ENCODE measurements at regions not wholly inside any gene's neighbourhood (a gene's known extent, or its start where the extent isn't known, plus 50 kb on each side); places are given as distances from the start of the nearest gene placed in this dataset.

- TF ChIP-seq, protein P1, sequence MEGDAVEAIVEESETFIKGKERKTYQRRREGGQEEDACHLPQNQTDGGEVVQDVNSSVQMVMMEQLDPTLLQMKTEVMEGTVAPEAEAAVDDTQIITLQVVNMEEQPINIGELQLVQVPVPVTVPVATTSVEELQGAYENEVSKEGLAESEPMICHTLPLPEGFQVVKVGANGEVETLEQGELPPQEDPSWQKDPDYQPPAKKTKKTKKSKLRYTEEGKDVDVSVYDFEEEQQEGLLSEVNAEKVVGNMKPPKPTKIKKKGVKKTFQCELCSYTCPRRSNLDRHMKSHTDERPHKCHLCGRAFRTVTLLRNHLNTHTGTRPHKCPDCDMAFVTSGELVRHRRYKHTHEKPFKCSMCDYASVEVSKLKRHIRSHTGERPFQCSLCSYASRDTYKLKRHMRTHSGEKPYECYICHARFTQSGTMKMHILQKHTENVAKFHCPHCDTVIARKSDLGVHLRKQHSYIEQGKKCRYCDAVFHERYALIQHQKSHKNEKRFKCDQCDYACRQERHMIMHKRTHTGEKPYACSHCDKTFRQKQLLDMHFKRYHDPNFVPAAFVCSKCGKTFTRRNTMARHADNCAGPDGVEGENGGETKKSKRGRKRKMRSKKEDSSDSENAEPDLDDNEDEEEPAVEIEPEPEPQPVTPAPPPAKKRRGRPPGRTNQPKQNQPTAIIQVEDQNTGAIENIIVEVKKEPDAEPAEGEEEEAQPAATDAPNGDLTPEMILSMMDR (IDR thresholded peaks at IDR 0.05; ENCODE audit: insufficient read depth, low read depth, low read length) = no peak
- TF ChIP-seq EZH2 (IDR thresholded peaks at IDR 0.05; ENCODE audit: insufficient read depth, low read length) = no peak
- Histone ChIP-seq H3K9me3 (ENCODE audit: insufficient read depth, low read depth, low read length) (no peaks in the 10 kb centered on the region), H3K27me3 (ENCODE audit: insufficient read depth, low read length) (no peaks in the 10 kb centered on the region), H3K4me1 (ENCODE audit: insufficient read depth, low read length) (no peaks in the 10 kb centered on the region), H2AFZ (ENCODE audit: low read depth, low read length) (no peak overlapping the region), H4K20me1 (ENCODE audit: insufficient read depth, low read length) (no peaks in the 10 kb centered on the region), H3K27ac (ENCODE audit: low read depth, low read length) (no peak overlapping the region), H3K4me3 (ENCODE audit: insufficient read depth, low read depth, low read length) (no peak overlapping the region), H3K4me2 (ENCODE audit: low read length) (no peak overlapping the region), H3K36me3 (ENCODE audit: insufficient read depth, low read length) (no peaks in the 10 kb centered on the region), H3K9ac (ENCODE audit: low read length) (no peak overlapping the region), H3K79me2 (ENCODE audit: insufficient read depth, low read length) (no peaks in the 10 kb centered on the region)
- DNase-seq (ENCODE audit: low read depth) (no peak), FAIRE-seq (no peak)
- H3K27ac Mint-ChIP-seq (ENCODE audit: unreplicated experiment) = no peak overlapping the region
- H3K27me3 Mint-ChIP-seq (ENCODE audit: low read depth, unreplicated experiment) = no peaks in the 10 kb centered on the region
- peaks cover 8% of the 10 kb centered on the region for H3K36me3 Mint-ChIP-seq (ENCODE audit: low read depth, unreplicated experiment)
- no peaks in the 10 kb centered on the region for H3K9me3 Mint-ChIP-seq (ENCODE audit: unreplicated experiment)
- no peak overlapping the region for H3K4me3 Mint-ChIP-seq (ENCODE audit: unreplicated experiment)
- no peaks in the 10 kb centered on the region for H3K4me1 Mint-ChIP-seq (ENCODE audit: low read depth, unreplicated experiment)
Observed at GRCh38 chr6:27119329-27119728, 128.2 kb upstream of the PRSS16 start.

DNA sequence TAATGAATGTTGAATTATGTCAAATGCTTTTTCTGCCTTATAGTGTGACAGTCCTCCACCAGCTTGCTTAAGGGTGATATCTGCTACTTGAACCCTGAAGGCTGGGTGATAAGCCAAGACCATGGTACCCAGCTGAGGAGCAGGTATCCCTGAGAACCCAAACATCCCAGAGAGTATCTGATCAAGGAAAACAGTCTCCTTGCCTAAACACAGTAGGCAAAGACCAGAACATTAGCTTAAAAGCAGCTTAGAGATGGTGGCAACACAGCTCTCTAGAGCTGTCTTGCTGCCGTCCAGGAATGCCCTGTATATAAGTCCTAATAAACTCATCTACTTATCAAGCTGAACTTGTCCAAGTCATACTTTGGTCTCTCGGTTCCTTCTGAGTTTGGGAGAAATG lies 127.7 kb upstream of the PRSS16 start:
- Mint-ChIP-seq H3K9me3 (ENCODE audit: unreplicated experiment) (no peaks in the 10 kb centered on the region), H3K4me1 (ENCODE audit: low read depth, unreplicated experiment) (no peaks in the 10 kb centered on the region), H3K27ac (ENCODE audit: unreplicated experiment) (no peak overlapping the region), H3K36me3 (ENCODE audit: low read depth, unreplicated experiment) (peaks cover 12% of the 10 kb centered on the region), H3K4me3 (ENCODE audit: unreplicated experiment) (no peak overlapping the region), H3K27me3 (ENCODE audit: low read depth, unreplicated experiment) (no peaks in the 10 kb centered on the region)
- Histone ChIP-seq H3K4me3 (ENCODE audit: insufficient read depth, low read depth, low read length) (no peak overlapping the region), H3K9me3 (ENCODE audit: insufficient read depth, low read depth, low read length) (no peaks in the 10 kb centered on the region), H2AFZ (ENCODE audit: low read depth, low read length) (no peak overlapping the region), H3K27ac (ENCODE audit: low read depth, low read length) (no peak overlapping the region), H3K36me3 (ENCODE audit: insufficient read depth, low read length) (no peaks in the 10 kb centered on the region), H3K4me1 (ENCODE audit: insufficient read depth, low read length) (no peaks in the 10 kb centered on the region), H3K79me2 (ENCODE audit: insufficient read depth, low read length) (no peaks in the 10 kb centered on the region), H3K9ac (ENCODE audit: low read length) (no peak overlapping the region), H4K20me1 (ENCODE audit: insufficient read depth, low read length) (no peaks in the 10 kb centered on the region), H3K4me2 (ENCODE audit: low read length) (no peak overlapping the region), H3K27me3 (ENCODE audit: insufficient read depth, low read length) (no peaks in the 10 kb centered on the region)
- no peak for DNase-seq (ENCODE audit: low read depth)
- TF ChIP-seq EZH2 (IDR thresholded peaks at IDR 0.05; ENCODE audit: insufficient read depth, low read length) = no peak
- TF ChIP-seq, protein P1 (IDR thresholded peaks at IDR 0.05; ENCODE audit: insufficient read depth, low read depth, low read length) = no peak
- FAIRE-seq = no peak

DNA sequence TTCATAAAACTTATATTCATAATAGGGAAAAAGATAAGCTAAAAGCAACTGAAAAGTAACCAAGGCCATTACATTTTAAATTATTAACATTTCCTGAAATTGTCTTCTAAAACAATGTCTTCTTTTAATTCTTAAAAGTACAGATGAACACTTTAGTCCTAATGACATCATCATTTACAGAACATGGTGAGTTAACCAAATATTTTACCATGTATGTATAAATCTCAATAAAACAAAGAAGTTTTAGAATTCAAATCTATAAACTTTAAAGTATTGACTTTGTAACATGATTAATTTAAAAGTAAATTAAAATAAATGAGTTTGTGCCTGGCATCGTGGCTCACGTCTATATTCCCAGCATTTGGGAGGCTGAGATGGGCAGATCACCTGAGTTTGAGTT lies 125.9 kb upstream of the PRSS16 start:
- H2AFZ ChIP-seq (ENCODE audit: low read depth, low read length) = no peak overlapping the region
- H3K4me3 ChIP-seq (ENCODE audit: insufficient read depth, low read depth, low read length) = no peak overlapping the region

More for the DNA sequence above, 125.9 kb upstream of the PRSS16 start:
- H3K79me2 ChIP-seq (ENCODE audit: insufficient read depth, low read length) = no peaks in the 10 kb centered on the region
- no peak overlapping the region for H3K4me2 ChIP-seq (ENCODE audit: low read length)
- no peak overlapping the region for H3K4me3 Mint-ChIP-seq (ENCODE audit: unreplicated experiment)
- FAIRE-seq (no peak), DNase-seq (ENCODE audit: low read depth) (no peak)
- no peaks in the 10 kb centered on the region for H3K36me3 ChIP-seq (ENCODE audit: insufficient read depth, low read length)
- no peaks in the 10 kb centered on the region for H3K27me3 Mint-ChIP-seq (ENCODE audit: low read depth, unreplicated experiment)
- H3K9me3 Mint-ChIP-seq (ENCODE audit: unreplicated experiment) = no peaks in the 10 kb centered on the region
- H3K27ac Mint-ChIP-seq (ENCODE audit: unreplicated experiment) = no peak overlapping the region
- no peak overlapping the region for H3K9ac ChIP-seq (ENCODE audit: low read length)
- no peaks in the 10 kb centered on the region for H3K27me3 ChIP-seq (ENCODE audit: insufficient read depth, low read length)
- no peaks in the 10 kb centered on the region for H4K20me1 ChIP-seq (ENCODE audit: insufficient read depth, low read length)
- H3K36me3 Mint-ChIP-seq (ENCODE audit: low read depth, unreplicated experiment) = peaks cover 16% of the 10 kb centered on the region
- no peaks in the 10 kb centered on the region for H3K4me1 ChIP-seq (ENCODE audit: insufficient read depth, low read length)
- TF ChIP-seq, protein P1 (IDR thresholded peaks at IDR 0.05; ENCODE audit: insufficient read depth, low read depth, low read length) = no peak
- no peak for TF ChIP-seq EZH2 (IDR thresholded peaks at IDR 0.05; ENCODE audit: insufficient read depth, low read length)
- H3K27ac ChIP-seq (ENCODE audit: low read depth, low read length) = no peak overlapping the region
- H3K9me3 ChIP-seq (ENCODE audit: insufficient read depth, low read depth, low read length) = no peaks in the 10 kb centered on the region
- no peaks in the 10 kb centered on the region for H3K4me1 Mint-ChIP-seq (ENCODE audit: low read depth, unreplicated experiment)

All from astrocyte (in vitro differentiated cells and primary cell).